Peyer's patch (tissue), 4 donors: ENCODE measurements at regions not wholly inside any gene's neighbourhood (a gene's known extent, or its start where the extent isn't known, plus 50 kb on each side); places are given as distances from the start of the nearest gene placed in this dataset.

Experiments used
- DNase-seq, 3 donors: peaks; one replicate each; pipeline ENCODE4 v3.0.0-alpha.2; 2017 to 2019
- H3K27ac ChIP-seq, 4 donors: fragments of 200-600 bp; sonication (generic); one replicate each; pipeline ENCODE4 v1.5.1; 2016 to 2019
- H3K27me3 ChIP-seq, 2 donors: fragments of 200-600 bp; sonication (generic); one replicate each; pipeline ENCODE4 v1.5.1; 2019
- H3K36me3 ChIP-seq, 3 donors: fragments of 200-600 bp; sonication (generic); one replicate each; pipeline ENCODE4 v1.5.1; 2016 to 2019
- H3K4me1 ChIP-seq, 4 donors: fragments of 200-600 bp; sonication (generic); one replicate each; pipeline ENCODE4 v1.5.1; 2016 to 2019
- H3K4me3 ChIP-seq, 4 donors: fragments of 200-600 bp; sonication (generic); 1 replicate in 3 of 4; 2 replicates in 1 of 4; pipeline ENCODE4 v1.5.1; 2016 to 2019; ENCODE audit warnings: mild to moderate bottlenecking in 1 of 4
- H3K9me3 ChIP-seq, 4 donors: fragments of 200-600 bp; sonication (generic); one replicate each; pipeline ENCODE4 v1.5.1; 2016 to 2019; ENCODE audit warnings: mild to moderate bottlenecking in 1 of 4
- CTCF ChIP-seq, 6 experiments: fragments of 450-650 bp in 4 of 6; fragments of 200-600 bp in 2 of 6; sonication (generic) in 1 of 6; IDR thresholded peaks; one replicate each; pipeline ENCODE4 v1.5.1; 2017 to 2019; ENCODE audit warnings: antibody characterized with exemption in 6 of 6, mild to moderate bottlenecking in 3 of 6, moderate library complexity in 1 of 6
- POLR2A ChIP-seq, 2 donors: fragments of 450-650 bp; IDR thresholded peaks; one replicate each; pipeline ENCODE4 v1.5.1; 2017; ENCODE audit warnings: antibody characterized with exemption in 2 of 2, mild to moderate bottlenecking in 2 of 2, moderate library complexity in 2 of 2

- no peak overlapping the region for H3K27ac ChIP-seq
- H3K9me3 ChIP-seq, result no peaks in the 10 kb centered on the region
- TF ChIP-seq CTCF (IDR thresholded peaks at IDR 0.05) (no peak), POLR2A (IDR thresholded peaks at IDR 0.05) (no peak)
- no peaks in the 10 kb centered on the region for H3K36me3 ChIP-seq
- no peaks in the 10 kb centered on the region for H3K27me3 ChIP-seq
- no peak for DNase-seq
- H3K4me3 ChIP-seq, result no peak overlapping the region
- no peaks in the 10 kb centered on the region for H3K4me1 ChIP-seq
These were observed 154.8 kb upstream of the LRIG1 start for GRCh38 chr3:66655671-66656070.

GRCh38 chr3:66656609-66657008 is 155.8 kb upstream of the LRIG1 start:
- H3K9me3 ChIP-seq, result no peaks in the 10 kb centered on the region
- no peak overlapping the region for H3K4me3 ChIP-seq
- H3K27ac ChIP-seq, result no peak overlapping the region
- H3K4me1 ChIP-seq, result no peaks in the 10 kb centered on the region
- TF ChIP-seq POLR2A (IDR thresholded peaks at IDR 0.05) (no peak), CTCF (IDR thresholded peaks at IDR 0.05) (no peak)
- no peaks in the 10 kb centered on the region for H3K36me3 ChIP-seq
- H3K27me3 ChIP-seq, result no peaks in the 10 kb centered on the region
- DNase-seq, result no peak

GRCh38 chr3:66659056-66659455 is 158.2 kb upstream of the LRIG1 start:
- Histone ChIP-seq H3K9me3 (no peaks in the 10 kb centered on the region), H3K4me1 (no peaks in the 10 kb centered on the region), H3K27ac (no peak overlapping the region), H3K4me3 (no peak overlapping the region), H3K27me3 (no peaks in the 10 kb centered on the region), H3K36me3 (no peaks in the 10 kb centered on the region)
- TF ChIP-seq CTCF (IDR thresholded peaks at IDR 0.05), result no peak
- TF ChIP-seq POLR2A (IDR thresholded peaks at IDR 0.05), result no peak
- DNase-seq, result no peak

GRCh38 chr3:66661628-66662027 is 160.8 kb upstream of the LRIG1 start:
- no peaks in the 10 kb centered on the region for H3K9me3 ChIP-seq
- no peaks in the 10 kb centered on the region for H3K27me3 ChIP-seq
- H3K36me3 ChIP-seq, result no peaks in the 10 kb centered on the region
- TF ChIP-seq CTCF (IDR thresholded peaks at IDR 0.05), result no peak
- DNase-seq, result no peak
- H3K4me1 ChIP-seq, result no peaks in the 10 kb centered on the region
- no peak overlapping the region for H3K4me3 ChIP-seq
- H3K27ac ChIP-seq, result no peak overlapping the region

GRCh38 chr3:66662894-66663293 is 162.1 kb upstream of the LRIG1 start:
- Histone ChIP-seq H3K4me1 (peaks cover 0 to 4% (median 0%) of the 10 kb centered on the region in 4 donors), H3K9me3 (no peaks in the 10 kb centered on the region)

More at GRCh38 chr3:66662894-66663293, 162.1 kb upstream of the LRIG1 start:
- Histone ChIP-seq H3K36me3 (no peaks in the 10 kb centered on the region), H3K27ac (no peak overlapping the region), H3K4me3 (no peak overlapping the region), H3K27me3 (no peaks in the 10 kb centered on the region)
- DNase-seq, result no peak
- TF ChIP-seq CTCF (IDR thresholded peaks at IDR 0.05), result no peak
- TF ChIP-seq POLR2A (IDR thresholded peaks at IDR 0.05), result no peak
